GM23338 (cell line): ENCODE measurements at regions not wholly inside any gene's neighbourhood (a gene's known extent, or its start where the extent isn't known, plus 50 kb on each side); places are given as distances from the start of the nearest gene placed in this dataset.

ENCODE experiments used
- CREB1 ChIP-seq: fragments of 250-450 bp; sonication (Bioruptor Pico); IDR thresholded peaks from 2 replicates; pipeline ENCODE4 v1.5.0; 2020; ENCODE audit warnings: low read depth, mild to moderate bottlenecking, moderate library complexity
- CTCF ChIP-seq, 2 experiments: fragments of 200-600 bp in 1 of 2; sonication (generic) in 1 of 2; conservative IDR thresholded peaks; 2 replicates each; pipeline versions ENCODE4 v1.5.1 to v1.6.1; 2016 to 2017; ENCODE audit warnings: antibody characterized with exemption in 2 of 2, low read depth in 2 of 2, mild to moderate bottlenecking in 2 of 2, moderate library complexity in 1 of 2
- ETS1 ChIP-seq: IDR thresholded peaks from 2 replicates; pipeline ENCODE4 v1.6.1; 2016; ENCODE audit warnings: antibody characterized with exemption
- EZH2 ChIP-seq: fragments of 200-600 bp; sonication (generic); IDR thresholded peaks from one replicate; pipeline ENCODE4 v1.8.0; 2017; ENCODE audit warnings: antibody characterized with exemption, mild to moderate bottlenecking, low read depth; ENCODE audit not compliant: unreplicated experiment
- EZH2phosphoT487 ChIP-seq: fragments of 200-600 bp; sonication (generic); IDR thresholded peaks from one replicate; pipeline ENCODE4 v1.8.1; 2018; ENCODE audit warnings: antibody characterized with exemption; ENCODE audit not compliant: unreplicated experiment
- JUNB ChIP-seq: IDR thresholded peaks from one replicate; pipeline ENCODE4 v1.6.1; 2016; ENCODE audit warnings: antibody characterized with exemption; ENCODE audit not compliant: unreplicated experiment
- NANOG ChIP-seq: IDR thresholded peaks from 2 replicates; pipeline ENCODE4 v1.6.1; 2016; ENCODE audit warnings: antibody characterized with exemption, borderline replicate concordance
- POLR2AphosphoS5 ChIP-seq: IDR thresholded peaks from 2 replicates; pipeline ENCODE4 v1.6.1; 2016; ENCODE audit warnings: antibody characterized with exemption, low read depth
- REST ChIP-seq: IDR thresholded peaks from one replicate; pipeline ENCODE4 v1.6.1; 2018; ENCODE audit warnings: antibody characterized with exemption; ENCODE audit not compliant: unreplicated experiment
- STAT1 ChIP-seq: IDR thresholded peaks from one replicate; pipeline ENCODE4 v1.6.1; 2016; ENCODE audit warnings: antibody characterized with exemption; ENCODE audit not compliant: unreplicated experiment
- ZNF114 ChIP-seq: fragments of 250-450 bp; sonication (Bioruptor Pico); IDR thresholded peaks from 2 replicates; pipeline ENCODE4 v1.5.0; 2020; ENCODE audit warnings: mild to moderate bottlenecking, moderate library complexity
- ZNF331 ChIP-seq: fragments of 250-450 bp; sonication (Bioruptor Pico); IDR thresholded peaks from 2 replicates; pipeline ENCODE4 v1.5.0; 2020; ENCODE audit warnings: low read depth, mild to moderate bottlenecking, moderate library complexity
- TF ChIP-seq, protein P1 (sequence below): fragments of 250-450 bp; sonication (Bioruptor Pico); IDR thresholded peaks from 2 replicates; pipeline ENCODE4 v1.5.0; 2020; ENCODE audit warnings: mild to moderate bottlenecking, moderate library complexity

GRCh38 chr1:219797009-219797408 lies 131.3 kb downstream of the SLC30A10 start:
- TF ChIP-seq CTCF (conservative IDR thresholded peaks at IDR 0.05; ENCODE audit: low read depth in 2 of 2) (no peak), POLR2AphosphoS5 (no peak), ETS1 (no peak), EZH2 (no peak), JUNB (no peak), STAT1 (no peak), REST (no peak), EZH2phosphoT487 (no peak), CREB1 (CRISPR knock-in tag) (no peak), ZNF331 (no peak), NANOG (no peak), ZNF114 (no peak)
- TF ChIP-seq, protein P1, sequence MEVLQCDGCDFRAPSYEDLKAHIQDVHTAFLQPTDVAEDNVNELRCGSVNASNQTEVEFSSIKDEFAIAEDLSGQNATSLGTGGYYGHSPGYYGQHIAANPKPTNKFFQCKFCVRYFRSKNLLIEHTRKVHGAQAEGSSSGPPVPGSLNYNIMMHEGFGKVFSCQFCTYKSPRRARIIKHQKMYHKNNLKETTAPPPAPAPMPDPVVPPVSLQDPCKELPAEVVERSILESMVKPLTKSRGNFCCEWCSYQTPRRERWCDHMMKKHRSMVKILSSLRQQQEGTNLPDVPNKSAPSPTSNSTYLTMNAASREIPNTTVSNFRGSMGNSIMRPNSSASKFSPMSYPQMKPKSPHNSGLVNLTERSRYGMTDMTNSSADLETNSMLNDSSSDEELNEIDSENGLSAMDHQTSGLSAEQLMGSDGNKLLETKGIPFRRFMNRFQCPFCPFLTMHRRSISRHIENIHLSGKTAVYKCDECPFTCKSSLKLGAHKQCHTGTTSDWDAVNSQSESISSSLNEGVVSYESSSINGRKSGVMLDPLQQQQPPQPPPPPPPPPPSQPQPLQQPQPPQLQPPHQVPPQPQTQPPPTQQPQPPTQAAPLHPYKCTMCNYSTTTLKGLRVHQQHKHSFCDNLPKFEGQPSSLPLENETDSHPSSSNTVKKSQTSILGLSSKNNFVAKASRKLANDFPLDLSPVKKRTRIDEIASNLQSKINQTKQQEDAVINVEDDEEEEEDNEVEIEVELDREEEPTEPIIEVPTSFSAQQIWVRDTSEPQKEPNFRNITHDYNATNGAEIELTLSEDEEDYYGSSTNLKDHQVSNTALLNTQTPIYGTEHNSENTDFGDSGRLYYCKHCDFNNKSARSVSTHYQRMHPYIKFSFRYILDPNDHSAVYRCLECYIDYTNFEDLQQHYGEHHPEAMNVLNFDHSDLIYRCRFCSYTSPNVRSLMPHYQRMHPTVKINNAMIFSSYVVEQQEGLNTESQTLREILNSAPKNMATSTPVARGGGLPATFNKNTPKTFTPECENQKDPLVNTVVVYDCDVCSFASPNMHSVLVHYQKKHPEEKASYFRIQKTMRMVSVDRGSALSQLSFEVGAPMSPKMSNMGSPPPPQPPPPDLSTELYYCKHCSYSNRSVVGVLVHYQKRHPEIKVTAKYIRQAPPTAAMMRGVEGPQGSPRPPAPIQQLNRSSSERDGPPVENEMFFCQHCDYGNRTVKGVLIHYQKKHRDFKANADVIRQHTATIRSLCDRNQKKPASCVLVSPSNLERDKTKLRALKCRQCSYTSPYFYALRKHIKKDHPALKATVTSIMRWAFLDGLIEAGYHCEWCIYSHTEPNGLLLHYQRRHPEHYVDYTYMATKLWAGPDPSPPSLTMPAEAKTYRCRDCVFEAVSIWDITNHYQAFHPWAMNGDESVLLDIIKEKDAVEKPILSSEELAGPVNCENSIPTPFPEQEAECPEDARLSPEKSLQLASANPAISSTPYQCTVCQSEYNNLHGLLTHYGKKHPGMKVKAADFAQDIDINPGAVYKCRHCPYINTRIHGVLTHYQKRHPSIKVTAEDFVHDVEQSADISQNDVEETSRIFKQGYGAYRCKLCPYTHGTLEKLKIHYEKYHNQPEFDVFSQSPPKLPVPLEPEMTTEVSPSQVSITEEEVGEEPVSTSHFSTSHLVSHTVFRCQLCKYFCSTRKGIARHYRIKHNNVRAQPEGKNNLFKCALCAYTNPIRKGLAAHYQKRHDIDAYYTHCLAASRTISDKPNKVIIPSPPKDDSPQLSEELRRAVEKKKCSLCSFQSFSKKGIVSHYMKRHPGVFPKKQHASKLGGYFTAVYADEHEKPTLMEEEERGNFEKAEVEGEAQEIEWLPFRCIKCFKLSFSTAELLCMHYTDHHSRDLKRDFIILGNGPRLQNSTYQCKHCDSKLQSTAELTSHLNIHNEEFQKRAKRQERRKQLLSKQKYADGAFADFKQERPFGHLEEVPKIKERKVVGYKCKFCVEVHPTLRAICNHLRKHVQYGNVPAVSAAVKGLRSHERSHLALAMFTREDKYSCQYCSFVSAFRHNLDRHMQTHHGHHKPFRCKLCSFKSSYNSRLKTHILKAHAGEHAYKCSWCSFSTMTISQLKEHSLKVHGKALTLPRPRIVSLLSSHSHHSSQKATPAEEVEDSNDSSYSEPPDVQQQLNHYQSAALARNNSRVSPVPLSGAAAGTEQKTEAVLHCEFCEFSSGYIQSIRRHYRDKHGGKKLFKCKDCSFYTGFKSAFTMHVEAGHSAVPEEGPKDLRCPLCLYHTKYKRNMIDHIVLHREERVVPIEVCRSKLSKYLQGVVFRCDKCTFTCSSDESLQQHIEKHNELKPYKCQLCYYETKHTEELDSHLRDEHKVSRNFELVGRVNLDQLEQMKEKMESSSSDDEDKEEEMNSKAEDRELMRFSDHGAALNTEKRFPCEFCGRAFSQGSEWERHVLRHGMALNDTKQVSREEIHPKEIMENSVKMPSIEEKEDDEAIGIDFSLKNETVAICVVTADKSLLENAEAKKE (CRISPR knock-in tag) = no peak
